ENCODE measurements at regions not wholly inside any gene's neighbourhood (a gene's known extent, or its start where the extent isn't known, plus 50 kb on each side); places are given as distances from the start of the nearest gene placed in this dataset.

DNA sequence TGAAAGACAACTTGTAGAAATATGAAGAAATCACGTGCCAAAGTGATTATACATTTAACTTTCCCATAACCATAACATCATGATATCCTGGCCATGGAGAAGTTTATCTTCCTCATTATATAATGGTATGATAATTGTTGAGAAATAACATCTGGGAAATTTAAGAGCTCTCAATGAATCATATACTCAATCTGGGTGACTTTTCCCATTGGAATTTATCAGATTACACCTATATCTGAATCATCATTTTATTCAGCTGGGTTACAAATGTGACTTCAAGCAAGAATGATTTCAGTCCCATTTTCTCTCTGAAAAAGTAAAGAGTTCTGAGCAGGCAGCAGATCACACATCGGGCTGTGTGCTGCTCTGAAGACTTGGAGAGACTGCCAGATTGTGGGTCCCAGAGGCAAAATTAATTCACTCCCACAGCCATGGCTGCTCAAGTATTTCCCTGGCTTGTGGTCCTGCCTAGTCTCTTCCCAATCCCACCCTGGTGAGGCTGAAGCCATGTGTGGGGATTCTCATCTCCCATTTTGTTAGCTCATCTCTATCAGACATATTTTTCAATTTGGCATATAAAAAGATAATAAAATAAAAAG, 278.0 kb downstream of the MRPL39 start:
- no peak for DNase-seq (ENCODE audit: low spot score)

GRCh38 chr21:25328736-25329135, 278.5 kb downstream of the MRPL39 start:
- no peak for DNase-seq (ENCODE audit: low spot score)

GRCh38 chr21:25326181-25326580, 281.1 kb downstream of the MRPL39 start:
- no peak for DNase-seq (ENCODE audit: low spot score)

DNA sequence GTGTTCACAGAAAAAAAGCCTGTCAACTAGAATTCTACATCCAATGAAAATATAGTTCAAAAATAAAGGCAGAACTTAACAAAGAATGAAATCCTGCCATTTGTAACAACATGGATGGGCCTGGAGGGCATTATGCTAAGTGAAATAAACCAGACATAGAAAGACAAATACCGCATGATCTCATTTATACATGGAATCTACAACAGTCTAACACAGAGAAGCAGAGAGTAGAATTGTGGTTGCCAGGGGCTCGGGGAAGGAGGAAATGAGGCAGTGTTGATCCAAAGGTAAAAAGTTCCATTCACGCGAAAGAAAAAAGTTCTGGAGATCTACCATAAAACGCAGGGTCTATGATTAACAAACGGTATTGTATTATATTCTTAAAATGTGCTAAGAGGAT, 282.6 kb downstream of the MRPL39 start:
- DNase-seq (ENCODE audit: low spot score) = no peak

GRCh38 chr21:25323356-25323949, 283.8 kb downstream of the MRPL39 start:
- DNase-seq (ENCODE audit: low spot score) = no peak

DNA sequence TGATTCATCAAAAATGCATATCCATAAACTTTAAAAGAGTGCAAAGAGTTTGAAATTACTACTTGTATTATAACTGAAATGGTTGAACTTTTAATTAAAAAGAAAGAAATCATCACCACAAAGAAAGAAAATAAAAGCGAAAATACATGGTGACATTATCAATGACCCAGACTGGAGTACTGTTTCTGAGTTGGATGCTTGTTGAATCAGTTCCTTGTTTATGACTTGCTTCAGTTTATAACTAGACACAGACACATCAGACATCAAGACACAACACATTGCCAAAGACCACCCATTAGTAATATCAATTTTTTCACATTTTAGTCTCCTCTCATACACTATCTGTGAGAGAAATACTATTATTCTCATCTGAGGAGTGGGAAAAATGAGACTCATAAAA, 293.0 kb downstream of the MRPL39 start:
- DNase-seq (ENCODE audit: low spot score) = no peak

GRCh38 chr21:25313829-25314228, 293.5 kb downstream of the MRPL39 start:
- DNase-seq (ENCODE audit: low spot score) = no peak

DNA sequence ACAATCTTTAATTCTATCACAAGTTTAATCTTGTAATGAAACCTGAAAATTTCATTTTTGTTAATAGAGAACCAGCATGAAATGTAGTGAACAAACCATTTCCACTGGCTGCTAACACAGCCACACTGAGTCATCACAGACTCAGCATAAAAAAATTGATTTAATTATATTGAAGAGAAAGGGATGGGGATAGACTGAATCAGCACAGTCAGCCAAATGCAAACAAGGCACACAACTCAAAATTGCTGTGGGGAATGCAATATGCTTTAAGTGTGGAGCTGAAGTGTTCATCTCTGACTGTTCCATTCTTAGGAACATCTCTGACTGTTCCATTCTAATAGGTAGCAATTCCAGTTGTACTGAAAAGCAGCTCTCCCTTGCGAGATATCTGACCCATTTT, 299.8 kb downstream of the MRPL39 start:
- DNase-seq (ENCODE audit: low spot score) = no peak

GRCh38 chr21:25304611-25305010, 302.7 kb downstream of the MRPL39 start:
- no peak for DNase-seq (ENCODE audit: low spot score)

GRCh38 chr21:25300632-25301031, 306.6 kb downstream of the MRPL39 start:
- no peak for DNase-seq (ENCODE audit: low spot score)

- DNase-seq (ENCODE audit: low spot score) = no peak
Observed at GRCh38 chr21:25298512-25299491, 308.5 kb downstream of the MRPL39 start.

GRCh38 chr21:25297117-25297516, 310.2 kb downstream of the MRPL39 start:
- no peak for DNase-seq (ENCODE audit: low spot score)

- DNase-seq (ENCODE audit: low spot score) = no peak
Observed at GRCh38 chr21:25296252-25296651, 311.0 kb downstream of the MRPL39 start.

DNA sequence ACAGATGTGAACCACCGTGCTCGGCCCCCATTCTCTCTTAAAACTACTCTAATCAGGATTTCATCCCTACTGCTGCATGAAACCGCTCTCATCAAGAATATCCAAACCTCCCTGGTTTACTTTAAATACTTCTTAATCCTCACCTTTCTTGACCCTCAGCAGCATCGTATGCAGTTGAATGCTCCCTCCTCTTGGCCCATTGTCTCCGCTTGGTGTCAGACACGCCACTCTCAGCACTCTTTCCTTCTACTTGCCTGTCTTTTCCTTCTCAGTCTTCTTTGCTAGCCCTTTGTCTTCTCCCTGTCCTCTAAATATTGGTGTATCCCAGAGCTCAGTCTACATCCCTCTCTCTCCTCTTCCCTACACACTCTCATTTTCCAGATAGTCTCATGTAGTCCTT, 314.9 kb downstream of the MRPL39 start:
- no peak for DNase-seq (ENCODE audit: low spot score)

DNA sequence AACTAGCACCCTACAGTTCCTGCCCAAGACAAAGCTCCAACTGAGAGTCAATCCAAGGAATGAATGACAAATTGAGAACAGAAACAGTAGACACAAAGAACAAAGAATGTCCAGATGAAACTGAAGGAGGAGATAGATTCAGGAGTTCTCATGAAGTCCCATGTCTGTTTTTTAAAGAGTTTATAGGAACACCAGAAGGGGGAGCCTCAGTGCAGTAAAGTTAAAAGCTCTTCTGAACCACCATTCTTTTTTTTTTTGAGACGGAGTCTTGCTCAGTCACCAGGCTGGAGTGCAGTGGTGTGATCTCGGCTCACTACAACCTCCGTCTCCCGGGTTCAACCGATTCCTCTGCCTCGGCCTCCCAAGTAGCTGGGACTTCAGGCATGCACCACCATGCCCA, 323.6 kb downstream of the MRPL39 start:
- DNase-seq (ENCODE audit: low spot score) = no peak

- no peak for DNase-seq (ENCODE audit: low spot score)
Observed at GRCh38 chr21:25281134-25281533, 326.1 kb downstream of the MRPL39 start.

DNA sequence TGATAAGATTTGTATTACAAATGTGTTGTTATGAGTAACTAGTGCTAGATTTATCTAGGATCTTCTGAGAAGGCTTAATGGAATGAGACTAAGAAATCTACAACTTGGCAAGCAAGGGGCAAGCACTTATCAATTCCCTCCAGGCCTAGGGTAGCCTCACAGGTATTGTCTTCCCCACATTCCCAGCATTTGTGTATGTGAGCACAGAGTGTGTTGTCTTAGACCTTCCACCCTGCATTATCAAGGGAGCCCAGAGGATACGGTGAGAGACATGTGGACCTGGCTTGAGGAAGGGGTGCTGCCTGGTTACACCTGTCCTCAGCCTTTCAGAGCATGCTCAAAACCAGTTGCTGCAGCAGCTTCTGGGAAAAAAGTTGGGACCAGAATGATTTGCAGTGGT, 327.2 kb downstream of the MRPL39 start:
- DNase-seq (ENCODE audit: low spot score) = no peak

- DNase-seq (ENCODE audit: low spot score) = no peak
Observed at GRCh38 chr21:25273959-25274358, 333.3 kb downstream of the MRPL39 start.

GRCh38 chr21:25254491-25255174, 352.6 kb downstream of the MRPL39 start:
- DNase-seq (ENCODE audit: low spot score) = no peak

GRCh38 chr21:25246546-25246945, 360.7 kb downstream of the MRPL39 start:
- no peak for DNase-seq (ENCODE audit: low spot score)

GRCh38 chr21:25244735-25245134, 362.5 kb downstream of the MRPL39 start:
- DNase-seq (ENCODE audit: low spot score) = no peak

- no peak for DNase-seq (ENCODE audit: low spot score)
Observed at GRCh38 chr21:25243808-25244207, 363.5 kb downstream of the MRPL39 start.

DNA sequence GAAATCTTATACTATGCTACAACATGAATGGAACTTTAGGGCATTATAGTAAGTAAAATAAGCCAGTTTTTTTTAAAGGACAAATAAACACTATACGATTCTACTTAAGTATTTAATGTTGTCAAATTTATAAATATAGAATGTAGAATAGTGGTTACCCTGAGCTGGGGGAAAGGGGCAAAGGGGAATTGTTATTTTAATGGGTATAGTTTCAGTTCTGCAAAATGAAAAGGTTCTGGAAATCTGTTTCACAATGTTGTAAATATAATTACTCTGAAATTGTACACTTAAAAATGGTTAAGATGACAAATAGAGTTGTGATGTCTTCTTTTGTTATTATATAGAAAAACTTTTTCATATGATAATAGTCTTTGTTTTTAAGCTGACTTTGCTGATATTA, 366.3 kb downstream of the MRPL39 start:
- no peak for DNase-seq (ENCODE audit: low spot score)
